ENCODE measurements at regions not wholly inside any gene's neighbourhood (a gene's known extent, or its start where the extent isn't known, plus 50 kb on each side); places are given as distances from the start of the nearest gene placed in this dataset.
"Not testable (repeated sequence)": the region's sequence is repeated elsewhere in the genome, so short reads cannot be mapped to it uniquely, and the experiment has no call there.

GRCh38 chr4:3880615-3881120 is 114.5 kb downstream of the ADRA2C start:
- DNase-seq (ENCODE audit: low read depth) = peak; percentile 38

DNA sequence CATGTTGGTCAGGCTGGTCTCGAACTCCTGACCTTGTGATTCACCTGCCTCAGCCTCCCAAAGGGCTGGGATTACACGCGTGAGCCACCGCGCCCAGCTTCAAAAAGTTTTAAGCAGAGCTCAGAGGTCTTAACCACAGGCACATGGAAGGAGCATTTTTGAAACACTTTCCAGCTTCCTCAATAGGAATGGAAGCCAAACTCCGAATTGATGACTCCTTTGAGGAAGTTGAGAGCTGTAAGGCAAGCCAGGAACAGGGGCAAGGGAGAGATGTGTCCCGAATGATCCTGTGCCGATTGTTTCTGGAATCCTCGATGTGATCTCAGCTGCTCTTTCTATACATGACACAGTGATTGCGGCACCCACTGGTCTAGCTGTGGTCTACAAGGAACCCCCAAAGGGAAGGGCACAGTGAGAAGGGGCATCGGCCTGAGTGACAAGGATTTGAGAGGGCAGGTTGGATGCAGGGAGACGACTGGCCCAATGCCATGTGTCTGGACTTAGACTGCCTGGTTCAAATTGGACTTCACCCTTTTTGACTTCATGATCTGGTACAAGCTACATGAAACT is 116.2 kb downstream of the ADRA2C start:
- DNase-seq (ENCODE audit: low read depth) = not testable (repeated sequence)

GRCh38 chr4:3884261-3884660 is 118.1 kb downstream of the ADRA2C start:
- DNase-seq (ENCODE audit: low read depth) = not testable (repeated sequence)

- not testable (repeated sequence) for DNase-seq (ENCODE audit: low read depth)
Measured at GRCh38 chr4:3893590-3893989, 127.4 kb downstream of the ADRA2C start.

DNA sequence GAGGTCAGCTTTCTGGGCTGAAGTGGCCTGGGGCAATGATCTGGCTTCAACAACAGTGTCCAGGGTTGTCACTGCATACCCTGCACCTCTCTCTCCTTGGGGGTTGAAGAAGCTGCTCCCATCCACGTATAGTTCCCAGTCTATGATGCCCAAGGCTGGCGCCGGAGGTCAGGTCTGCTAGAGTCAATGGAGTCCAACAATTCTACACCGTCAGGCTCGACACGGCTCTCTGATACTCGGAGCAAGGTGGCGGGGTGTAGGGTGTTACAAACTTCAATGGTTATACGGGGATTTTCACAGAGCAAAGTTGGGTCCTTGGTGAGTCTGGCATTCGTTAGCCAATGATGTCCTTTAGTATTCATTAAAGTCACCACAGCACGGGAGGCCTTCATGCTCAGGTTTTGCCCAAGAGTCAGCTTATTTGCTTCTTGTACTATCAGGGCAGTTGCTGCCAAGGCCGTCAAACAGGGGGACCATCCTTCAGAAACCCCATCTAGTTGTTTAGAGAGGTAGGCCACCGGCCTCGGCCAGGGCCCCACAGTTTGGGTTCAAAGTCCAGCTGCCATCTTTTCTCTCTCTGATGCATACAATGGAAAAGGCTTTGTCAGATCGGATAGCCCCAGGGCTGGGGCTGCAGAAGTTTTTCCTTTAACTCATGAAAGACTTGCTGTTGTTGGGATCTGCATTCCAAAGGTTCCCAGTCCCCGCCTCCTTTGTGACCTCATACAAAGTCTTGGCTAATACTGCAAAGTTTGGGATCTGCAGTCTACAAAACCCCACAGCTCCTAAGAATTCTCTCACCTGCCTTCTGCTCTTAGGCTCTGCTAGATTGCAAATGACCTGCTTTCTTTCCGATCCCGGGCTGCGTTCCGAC is 128.1 kb downstream of the ADRA2C start:
- DNase-seq (ENCODE audit: low read depth) = not testable (repeated sequence)

GRCh38 chr4:3896441-3896840 is 130.3 kb downstream of the ADRA2C start:
- no peak for DNase-seq (ENCODE audit: low read depth)

GRCh38 chr4:3896871-3897578 is 130.8 kb downstream of the ADRA2C start:
- not testable (repeated sequence) for DNase-seq (ENCODE audit: low read depth)

DNA sequence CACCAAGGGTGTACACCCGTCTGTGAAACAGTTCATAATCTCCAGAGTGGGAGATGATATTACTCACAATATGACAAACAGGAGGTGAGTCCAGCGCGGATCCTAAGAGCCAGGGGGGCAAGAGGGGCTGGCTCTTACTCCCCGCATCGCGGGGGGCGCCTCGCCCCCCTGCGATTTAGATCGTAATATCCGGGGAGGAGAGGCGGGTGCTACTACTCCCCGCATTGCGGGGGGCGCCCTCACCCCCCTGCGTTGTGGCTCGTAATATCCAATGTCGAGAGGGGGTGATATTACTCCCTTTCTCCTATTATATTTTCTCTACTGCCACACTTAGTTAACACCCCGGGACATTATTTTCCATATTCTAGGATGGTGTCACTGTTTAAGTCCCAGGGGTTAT is 131.9 kb downstream of the ADRA2C start:
- no peak for DNase-seq (ENCODE audit: low read depth)

GRCh38 chr4:3898928-3899327 is 132.7 kb downstream of the ADRA2C start:
- not testable (repeated sequence) for DNase-seq (ENCODE audit: low read depth)

- not testable (repeated sequence) for DNase-seq (ENCODE audit: low read depth)
Measured at GRCh38 chr4:3904264-3904955, 138.2 kb downstream of the ADRA2C start.

- DNase-seq (ENCODE audit: low read depth) = not testable (repeated sequence)
Measured at GRCh38 chr4:3909616-3910015, 143.4 kb downstream of the ADRA2C start.

DNA sequence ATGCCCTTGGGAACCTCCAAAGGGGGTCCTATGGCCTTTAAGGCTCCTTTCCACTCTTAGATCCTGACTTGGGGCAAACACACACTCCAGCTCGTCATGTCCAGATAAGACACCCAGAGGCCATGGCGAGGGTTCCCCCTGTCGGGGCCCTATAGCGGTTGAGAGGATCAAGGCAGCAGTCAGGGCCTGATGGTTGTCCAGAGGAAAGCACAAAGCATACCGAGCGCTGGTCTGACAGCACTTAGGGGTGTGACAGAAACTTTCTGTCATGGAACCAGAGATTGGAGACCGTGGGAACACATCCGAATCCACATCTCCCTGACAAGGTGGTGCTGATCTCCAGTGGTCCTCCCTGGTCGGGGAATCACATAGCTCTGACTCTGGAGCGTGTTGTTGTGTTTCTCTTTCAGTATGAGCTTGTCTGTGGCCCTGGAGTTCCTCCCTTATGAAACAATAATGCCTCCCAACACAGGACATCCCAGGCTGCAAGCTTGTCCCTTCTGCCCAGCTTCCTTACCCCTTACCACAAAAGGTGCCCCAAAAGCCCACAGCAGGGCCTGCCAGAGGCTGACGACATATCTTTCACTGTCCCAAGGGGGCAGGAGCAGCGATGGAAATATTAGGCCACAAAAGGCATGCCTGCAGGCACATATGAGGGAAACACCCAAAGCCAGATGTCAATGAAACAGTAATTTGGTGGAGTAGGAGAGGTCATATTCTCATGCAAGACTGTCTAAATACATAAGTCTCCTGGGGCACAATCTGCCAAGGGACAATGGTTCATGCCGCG is 144.2 kb downstream of the ADRA2C start:
- DNase-seq (ENCODE audit: low read depth) = not testable (repeated sequence)

- DNase-seq (ENCODE audit: low read depth) = no peak
Measured at GRCh38 chr4:3911252-3911856, 145.2 kb downstream of the ADRA2C start.

GRCh38 chr4:3914511-3914910 is 148.3 kb downstream of the ADRA2C start:
- DNase-seq (ENCODE audit: low read depth) = not testable (repeated sequence)

- DNase-seq (ENCODE audit: low read depth) = not testable (repeated sequence)
Measured at GRCh38 chr4:3919509-3919908, 153.3 kb downstream of the ADRA2C start.

DNA sequence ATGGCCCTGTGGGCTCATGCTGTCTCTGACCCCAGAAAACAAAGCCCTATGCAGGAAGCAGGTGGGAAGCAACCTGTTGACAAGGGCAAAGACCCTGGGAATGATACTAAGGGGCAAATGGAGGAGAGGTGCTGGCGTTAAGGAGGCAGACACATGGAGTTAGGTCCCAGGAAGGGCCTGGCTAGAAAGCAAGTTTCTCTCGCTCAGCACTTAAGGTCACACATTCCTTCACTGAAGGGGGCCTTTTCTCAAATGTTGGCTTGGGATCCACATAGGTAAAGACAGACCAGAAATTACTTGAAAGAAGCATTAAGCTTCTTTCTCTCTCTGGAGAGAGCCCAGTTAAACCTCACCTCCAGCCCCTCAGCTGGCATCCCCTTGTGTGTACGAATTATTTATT is 155.7 kb downstream of the ADRA2C start:
- DNase-seq (ENCODE audit: low read depth) = not testable (repeated sequence)

DNA sequence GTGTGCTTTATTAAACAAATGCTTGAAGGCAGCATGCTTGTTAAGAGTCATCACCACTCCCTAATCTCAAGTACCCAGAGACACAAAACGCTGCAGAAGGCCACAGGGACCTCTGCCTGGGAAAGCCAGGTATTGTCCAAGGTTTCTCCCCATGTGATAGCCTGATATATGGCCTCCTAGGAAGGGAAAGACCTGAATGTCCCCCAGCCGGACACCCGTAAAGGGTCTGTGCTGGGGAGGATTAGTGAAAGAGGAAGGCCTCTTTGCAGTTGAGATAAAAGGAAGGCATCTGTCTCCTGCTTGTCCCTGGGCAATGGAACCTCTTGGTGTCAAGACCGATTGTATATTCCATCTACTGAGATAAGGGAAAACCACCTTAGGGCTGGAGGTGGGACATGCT is 159.7 kb downstream of the ADRA2C start:
- not testable (repeated sequence) for DNase-seq (ENCODE audit: low read depth)

DNA sequence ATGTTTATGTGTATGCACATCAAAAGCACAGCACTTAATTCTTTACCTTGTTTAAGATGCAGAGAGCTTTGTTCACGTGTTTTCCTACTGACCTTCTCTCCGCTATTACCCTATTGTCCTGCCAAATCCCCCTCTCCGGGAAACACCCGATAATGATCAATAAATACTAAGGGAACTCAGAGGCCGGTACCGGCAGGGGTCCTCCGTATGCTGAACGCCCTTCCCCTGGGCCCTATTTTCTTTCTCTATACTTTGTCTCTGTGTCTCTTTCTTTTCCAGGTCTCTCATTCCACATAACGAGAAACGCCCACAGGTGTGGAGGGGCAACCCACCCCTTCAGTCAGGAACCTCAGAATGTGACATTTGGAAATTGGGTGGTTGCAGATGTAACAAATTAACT is 160.1 kb downstream of the ADRA2C start:
- DNase-seq (ENCODE audit: low read depth) = not testable (repeated sequence)

GRCh38 chr4:3926969-3927755 is 161.0 kb downstream of the ADRA2C start:
- DNase-seq (ENCODE audit: low read depth) = not testable (repeated sequence)

- not testable (repeated sequence) for DNase-seq (ENCODE audit: low read depth)
Measured at GRCh38 chr4:3929431-3929830, 163.2 kb downstream of the ADRA2C start.

All from stimulated activated CD8-positive, alpha-beta memory T cell treated with anti-CD3 and anti-CD28 coated beads, Interleukin-15, amount 100 ng/mL, for 24 hours (primary cell).